ENCODE measurements at regions not wholly inside any gene's neighbourhood (a gene's known extent, or its start where the extent isn't known, plus 50 kb on each side); places are given as distances from the start of the nearest gene placed in this dataset.

- TF ChIP-seq, protein P1, sequence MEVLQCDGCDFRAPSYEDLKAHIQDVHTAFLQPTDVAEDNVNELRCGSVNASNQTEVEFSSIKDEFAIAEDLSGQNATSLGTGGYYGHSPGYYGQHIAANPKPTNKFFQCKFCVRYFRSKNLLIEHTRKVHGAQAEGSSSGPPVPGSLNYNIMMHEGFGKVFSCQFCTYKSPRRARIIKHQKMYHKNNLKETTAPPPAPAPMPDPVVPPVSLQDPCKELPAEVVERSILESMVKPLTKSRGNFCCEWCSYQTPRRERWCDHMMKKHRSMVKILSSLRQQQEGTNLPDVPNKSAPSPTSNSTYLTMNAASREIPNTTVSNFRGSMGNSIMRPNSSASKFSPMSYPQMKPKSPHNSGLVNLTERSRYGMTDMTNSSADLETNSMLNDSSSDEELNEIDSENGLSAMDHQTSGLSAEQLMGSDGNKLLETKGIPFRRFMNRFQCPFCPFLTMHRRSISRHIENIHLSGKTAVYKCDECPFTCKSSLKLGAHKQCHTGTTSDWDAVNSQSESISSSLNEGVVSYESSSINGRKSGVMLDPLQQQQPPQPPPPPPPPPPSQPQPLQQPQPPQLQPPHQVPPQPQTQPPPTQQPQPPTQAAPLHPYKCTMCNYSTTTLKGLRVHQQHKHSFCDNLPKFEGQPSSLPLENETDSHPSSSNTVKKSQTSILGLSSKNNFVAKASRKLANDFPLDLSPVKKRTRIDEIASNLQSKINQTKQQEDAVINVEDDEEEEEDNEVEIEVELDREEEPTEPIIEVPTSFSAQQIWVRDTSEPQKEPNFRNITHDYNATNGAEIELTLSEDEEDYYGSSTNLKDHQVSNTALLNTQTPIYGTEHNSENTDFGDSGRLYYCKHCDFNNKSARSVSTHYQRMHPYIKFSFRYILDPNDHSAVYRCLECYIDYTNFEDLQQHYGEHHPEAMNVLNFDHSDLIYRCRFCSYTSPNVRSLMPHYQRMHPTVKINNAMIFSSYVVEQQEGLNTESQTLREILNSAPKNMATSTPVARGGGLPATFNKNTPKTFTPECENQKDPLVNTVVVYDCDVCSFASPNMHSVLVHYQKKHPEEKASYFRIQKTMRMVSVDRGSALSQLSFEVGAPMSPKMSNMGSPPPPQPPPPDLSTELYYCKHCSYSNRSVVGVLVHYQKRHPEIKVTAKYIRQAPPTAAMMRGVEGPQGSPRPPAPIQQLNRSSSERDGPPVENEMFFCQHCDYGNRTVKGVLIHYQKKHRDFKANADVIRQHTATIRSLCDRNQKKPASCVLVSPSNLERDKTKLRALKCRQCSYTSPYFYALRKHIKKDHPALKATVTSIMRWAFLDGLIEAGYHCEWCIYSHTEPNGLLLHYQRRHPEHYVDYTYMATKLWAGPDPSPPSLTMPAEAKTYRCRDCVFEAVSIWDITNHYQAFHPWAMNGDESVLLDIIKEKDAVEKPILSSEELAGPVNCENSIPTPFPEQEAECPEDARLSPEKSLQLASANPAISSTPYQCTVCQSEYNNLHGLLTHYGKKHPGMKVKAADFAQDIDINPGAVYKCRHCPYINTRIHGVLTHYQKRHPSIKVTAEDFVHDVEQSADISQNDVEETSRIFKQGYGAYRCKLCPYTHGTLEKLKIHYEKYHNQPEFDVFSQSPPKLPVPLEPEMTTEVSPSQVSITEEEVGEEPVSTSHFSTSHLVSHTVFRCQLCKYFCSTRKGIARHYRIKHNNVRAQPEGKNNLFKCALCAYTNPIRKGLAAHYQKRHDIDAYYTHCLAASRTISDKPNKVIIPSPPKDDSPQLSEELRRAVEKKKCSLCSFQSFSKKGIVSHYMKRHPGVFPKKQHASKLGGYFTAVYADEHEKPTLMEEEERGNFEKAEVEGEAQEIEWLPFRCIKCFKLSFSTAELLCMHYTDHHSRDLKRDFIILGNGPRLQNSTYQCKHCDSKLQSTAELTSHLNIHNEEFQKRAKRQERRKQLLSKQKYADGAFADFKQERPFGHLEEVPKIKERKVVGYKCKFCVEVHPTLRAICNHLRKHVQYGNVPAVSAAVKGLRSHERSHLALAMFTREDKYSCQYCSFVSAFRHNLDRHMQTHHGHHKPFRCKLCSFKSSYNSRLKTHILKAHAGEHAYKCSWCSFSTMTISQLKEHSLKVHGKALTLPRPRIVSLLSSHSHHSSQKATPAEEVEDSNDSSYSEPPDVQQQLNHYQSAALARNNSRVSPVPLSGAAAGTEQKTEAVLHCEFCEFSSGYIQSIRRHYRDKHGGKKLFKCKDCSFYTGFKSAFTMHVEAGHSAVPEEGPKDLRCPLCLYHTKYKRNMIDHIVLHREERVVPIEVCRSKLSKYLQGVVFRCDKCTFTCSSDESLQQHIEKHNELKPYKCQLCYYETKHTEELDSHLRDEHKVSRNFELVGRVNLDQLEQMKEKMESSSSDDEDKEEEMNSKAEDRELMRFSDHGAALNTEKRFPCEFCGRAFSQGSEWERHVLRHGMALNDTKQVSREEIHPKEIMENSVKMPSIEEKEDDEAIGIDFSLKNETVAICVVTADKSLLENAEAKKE (CRISPR knock-in tag; IDR thresholded peaks at IDR 0.05) = no peak
- TF ChIP-seq EZH2phosphoT487 (IDR thresholded peaks at IDR 0.05; ENCODE audit: unreplicated experiment) = no peak
- no peak for TF ChIP-seq POLR2AphosphoS5 (IDR thresholded peaks at IDR 0.05; ENCODE audit: low read depth)
- no peak for TF ChIP-seq ZNF331 (CRISPR knock-in tag; IDR thresholded peaks at IDR 0.05; ENCODE audit: low read depth)
- TF ChIP-seq EZH2 (IDR thresholded peaks at IDR 0.05; ENCODE audit: low read depth, unreplicated experiment) = no peak
- TF ChIP-seq CTCF (conservative IDR thresholded peaks at IDR 0.05; ENCODE audit: low read depth in 2 of 2) = no peak
- TF ChIP-seq ETS1 (IDR thresholded peaks at IDR 0.05) = no peak
- no peak for TF ChIP-seq CREB1 (CRISPR knock-in tag; IDR thresholded peaks at IDR 0.05; ENCODE audit: low read depth)
- TF ChIP-seq STAT1 (IDR thresholded peaks at IDR 0.05; ENCODE audit: unreplicated experiment) = no peak
- TF ChIP-seq JUNB (IDR thresholded peaks at IDR 0.05; ENCODE audit: unreplicated experiment) = no peak
Observed at GRCh38 chr5:87997662-87998061, 271.0 kb downstream of the TMEM161B start (continued).

Measured in GM23338 (cell line).